MCF 10A (cell line): ENCODE measurements at regions not wholly inside any gene's neighbourhood (a gene's known extent, or its start where the extent isn't known, plus 50 kb on each side); places are given as distances from the start of the nearest gene placed in this dataset.

Source experiments
- BruUV-seq: library from RNA; stranded (reverse); fragments of 400-500 nt; replicated peaks from 2 replicates; lab custom pipeline; 2021; lab: Mats Ljungman, UMichigan
- CTCF ChIA-PET: fragments of 300-600 bp; sonication (Branson Sonifier 250); formaldehyde crosslinking; extraction: SDS; loops from one replicate; lab custom pipeline; 2021; ENCODE audit warnings: antibody characterized with exemption, inconsistent platforms; lab: Yijun Ruan, JAX
- POLR2A ChIA-PET: fragments of 300-600, 350-650 bp; sonication (Branson Sonifier 250); formaldehyde crosslinking; extraction: SDS; loops from one replicate; lab custom pipeline; 2020; ENCODE audit warnings: antibody characterized with exemption, inconsistent platforms; lab: Yijun Ruan, JAX
- DNase-seq: peaks from one replicate; pipeline ENCODE4 v3.0.0-alpha.2; 2018; ENCODE audit not compliant: unreplicated experiment
- H3K27ac Mint-ChIP-seq: one replicate; pipeline ENCODE4 v1.8.0; 2022; ENCODE audit warnings: mild to moderate bottlenecking, low read depth, mixed read lengths; ENCODE audit not compliant: unreplicated experiment
- H3K27me3 Mint-ChIP-seq: one replicate; pipeline ENCODE4 v1.8.0; 2022; ENCODE audit warnings: mixed read lengths; ENCODE audit not compliant: insufficient read depth, unreplicated experiment
- H3K36me3 Mint-ChIP-seq: one replicate; pipeline ENCODE4 v1.8.0; 2022; ENCODE audit warnings: mild to moderate bottlenecking, moderate library complexity, mixed read lengths; ENCODE audit not compliant: insufficient read depth, unreplicated experiment
- H3K4me1 Mint-ChIP-seq: one replicate; pipeline ENCODE4 v1.8.0; 2022; ENCODE audit warnings: mixed read lengths; ENCODE audit not compliant: insufficient read depth, unreplicated experiment
- H3K4me3 Mint-ChIP-seq: one replicate; pipeline ENCODE4 v1.8.0; 2022; ENCODE audit warnings: mild to moderate bottlenecking, moderate library complexity, mixed read lengths; ENCODE audit not compliant: unreplicated experiment
- H3K9me3 Mint-ChIP-seq: one replicate; pipeline ENCODE4 v1.8.0; 2022; ENCODE audit warnings: mixed read lengths; ENCODE audit not compliant: unreplicated experiment
- intact Hi-C: fragments of 100-400 bp; cut with micrococcal nuclease; formaldehyde crosslinking; loops from 2 replicates; pipeline ENCODE4 v1.14.1; 2022
- TF ChIP-seq, protein P1 (sequence below): fragments of 200-600 bp; IDR thresholded peaks from one replicate; pipeline ENCODE4 v1.8.0; 2022; ENCODE audit warnings: antibody characterized with exemption, mild to moderate bottlenecking; ENCODE audit not compliant: unreplicated experiment

GRCh38 chr14:54052696-54053385 is 96.2 kb upstream of the BMP4 start:
- no peaks in the 10 kb centered on the region for H3K4me1 Mint-ChIP-seq
- intact Hi-C loops, result no loop called here
- H3K36me3 Mint-ChIP-seq, result no peaks in the 10 kb centered on the region
- no peak overlapping the region for H3K27ac Mint-ChIP-seq
- BruUV-seq, result no TSS peak
- DNase-seq, result no peak
- POLR2A ChIA-PET, result interaction anchor here (0.6 kb wide), 1 partner anchor 199 kb away, joined by 3 read pairs; no protein-coding TSS in a partner anchor
- H3K9me3 Mint-ChIP-seq, result no peaks in the 10 kb centered on the region
- no peaks in the 10 kb centered on the region for H3K27me3 Mint-ChIP-seq
- no peak overlapping the region for H3K4me3 Mint-ChIP-seq
- TF ChIP-seq, protein P1, sequence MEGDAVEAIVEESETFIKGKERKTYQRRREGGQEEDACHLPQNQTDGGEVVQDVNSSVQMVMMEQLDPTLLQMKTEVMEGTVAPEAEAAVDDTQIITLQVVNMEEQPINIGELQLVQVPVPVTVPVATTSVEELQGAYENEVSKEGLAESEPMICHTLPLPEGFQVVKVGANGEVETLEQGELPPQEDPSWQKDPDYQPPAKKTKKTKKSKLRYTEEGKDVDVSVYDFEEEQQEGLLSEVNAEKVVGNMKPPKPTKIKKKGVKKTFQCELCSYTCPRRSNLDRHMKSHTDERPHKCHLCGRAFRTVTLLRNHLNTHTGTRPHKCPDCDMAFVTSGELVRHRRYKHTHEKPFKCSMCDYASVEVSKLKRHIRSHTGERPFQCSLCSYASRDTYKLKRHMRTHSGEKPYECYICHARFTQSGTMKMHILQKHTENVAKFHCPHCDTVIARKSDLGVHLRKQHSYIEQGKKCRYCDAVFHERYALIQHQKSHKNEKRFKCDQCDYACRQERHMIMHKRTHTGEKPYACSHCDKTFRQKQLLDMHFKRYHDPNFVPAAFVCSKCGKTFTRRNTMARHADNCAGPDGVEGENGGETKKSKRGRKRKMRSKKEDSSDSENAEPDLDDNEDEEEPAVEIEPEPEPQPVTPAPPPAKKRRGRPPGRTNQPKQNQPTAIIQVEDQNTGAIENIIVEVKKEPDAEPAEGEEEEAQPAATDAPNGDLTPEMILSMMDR, result no peak
- CTCF ChIA-PET, result interaction anchor here (0.6 to 0.9 kb wide), 2 partner anchors 296 to 386 kb away, joined by 3 to 5 read pairs; no protein-coding TSS in a partner anchor

GRCh38 chr14:54053386-54053745 is 96.7 kb upstream of the BMP4 start:
- Mint-ChIP-seq H3K27me3 (no peaks in the 10 kb centered on the region), H3K4me3 (no peak overlapping the region), H3K9me3 (no peaks in the 10 kb centered on the region), H3K36me3 (no peaks in the 10 kb centered on the region), H3K4me1 (no peaks in the 10 kb centered on the region), H3K27ac (no peak overlapping the region)
- intact Hi-C loops, result no loop called here
- TF ChIP-seq, protein P1, result no peak
- CTCF ChIA-PET, result no interaction called here
- POLR2A ChIA-PET, result no interaction called here
- no TSS peak for BruUV-seq
- no peak for DNase-seq

DNA sequence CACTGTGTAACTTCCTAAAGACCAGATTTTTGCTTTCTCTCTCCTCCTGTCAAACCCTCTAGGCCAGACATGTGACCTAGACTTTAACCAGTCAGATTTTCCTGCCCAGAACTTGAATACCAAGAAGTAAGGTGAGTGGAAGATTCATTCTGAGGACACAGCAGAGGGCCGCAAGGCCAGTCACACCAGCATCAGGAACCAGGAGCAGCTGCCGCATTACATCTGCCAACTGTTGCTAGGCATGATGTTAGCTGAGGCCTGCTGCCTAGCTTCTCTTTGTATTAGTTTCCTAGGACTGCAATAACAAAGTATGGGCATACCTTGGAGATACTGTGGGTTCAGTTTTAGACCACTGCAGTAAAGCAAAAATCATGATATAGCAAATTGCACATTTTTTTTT is 101.9 kb upstream of the BMP4 start:
- CTCF ChIA-PET, result no interaction called here
- Mint-ChIP-seq H3K4me1 (no peaks in the 10 kb centered on the region), H3K27me3 (no peaks in the 10 kb centered on the region), H3K36me3 (no peaks in the 10 kb centered on the region), H3K9me3 (no peaks in the 10 kb centered on the region), H3K4me3 (no peak overlapping the region), H3K27ac (no peak overlapping the region)
- POLR2A ChIA-PET, result interaction anchor here (0.6 to 0.7 kb wide), 2 partner anchors 16 to 668 kb away, joined by 3 read pairs; no protein-coding TSS in a partner anchor
- DNase-seq, result no peak
- BruUV-seq, result no TSS peak
- TF ChIP-seq, protein P1, result no peak
- intact Hi-C loops, result no loop called here

- Mint-ChIP-seq H3K27me3 (no peaks in the 10 kb centered on the region), H3K4me3 (no peak overlapping the region), H3K27ac (no peak overlapping the region), H3K9me3 (no peaks in the 10 kb centered on the region), H3K36me3 (no peaks in the 10 kb centered on the region), H3K4me1 (no peaks in the 10 kb centered on the region)
- ChIA-PET POLR2A (no interaction called here), CTCF (interaction anchor here (1.2 kb wide), 1 partner anchor 245 kb away, joined by 10 read pairs; no protein-coding TSS in a partner anchor)
- intact Hi-C loops, result loop anchor here (2.0 kb wide), 1 partner anchor 245 kb away; no protein-coding TSS in a partner anchor
- TF ChIP-seq, protein P1, result no peak
- no peak for DNase-seq
- no TSS peak for BruUV-seq
Observed at GRCh38 chr14:54083549-54084239, 127.1 kb upstream of the BMP4 start.
